Right lobe of liver (tissue), 6 donors: ENCODE measurements at regions not wholly inside any gene's neighbourhood (a gene's known extent, or its start where the extent isn't known, plus 50 kb on each side); places are given as distances from the start of the nearest gene placed in this dataset.

Experiments
- ATAC-seq, 4 donors: fragments of 200-7000 bp; cut with Tn5 transposase; one replicate each; pipeline ENCODE4 v1.9.1; 2020; ENCODE audit warnings: mild to moderate bottlenecking in 4 of 4, moderate library complexity in 4 of 4
- DNase-seq, 3 donors: peaks; one replicate each; pipeline ENCODE4 v3.0.0-alpha.2; 2020
- H3K27ac ChIP-seq, 3 donors: fragments of 200-600 bp; one replicate each; pipeline ENCODE4 v1.8.0; 2022
- H3K27me3 ChIP-seq, 2 donors: fragments of 200-600 bp; one replicate each; pipeline ENCODE4 v1.8.0; 2022
- H3K36me3 ChIP-seq, 4 donors: fragments of 200-600 bp; sonication (generic) in 1 of 4; one replicate each; pipeline versions ENCODE4 v1.5.1 to v1.8.0; 2017 to 2022; ENCODE audit warnings: control low read depth in 1 of 4
- H3K4me1 ChIP-seq, 4 donors: fragments of 200-600 bp; sonication (generic) in 1 of 4; one replicate each; pipeline versions ENCODE4 v1.5.1 to v1.8.0; 2017 to 2022; ENCODE audit warnings: control low read depth in 1 of 4
- H3K4me3 ChIP-seq, 3 donors: fragments of 200-600 bp; one replicate each; pipeline ENCODE4 v1.8.0; 2022
- H3K9me3 ChIP-seq, 4 donors: fragments of 200-600 bp; sonication (generic) in 1 of 4; one replicate each; pipeline versions ENCODE4 v1.5.1 to v1.8.0; 2017 to 2022; ENCODE audit warnings: control low read depth in 1 of 4
- CTCF ChIP-seq, 4 donors: fragments of 200-600 bp in 3 of 4; fragments of 450-650 bp in 1 of 4; IDR thresholded peaks; one replicate each; pipeline versions ENCODE4 v1.5.1 to v1.8.0; 2016 to 2022; ENCODE audit warnings: antibody characterized with exemption in 4 of 4, mild to moderate bottlenecking in 2 of 4
- POLR2A ChIP-seq: fragments of 450-650 bp; IDR thresholded peaks from one replicate; pipeline ENCODE4 v1.6.1; 2017; ENCODE audit warnings: antibody characterized with exemption, mild to moderate bottlenecking
- WGBS: methylation state at CpG from one replicate; pipeline ENCODE4 v1.1.6; 2018; ENCODE audit warnings: low coverage, low lambda C conversion rate; ENCODE audit not compliant: insufficient coverage; ENCODE audit errors: missing lambda C conversion rate; 5-methylcytosine and 5-hydroxymethylcytosine counted together
- intact Hi-C, 2 donors: fragments of 100-400 bp; cut with DNase I; formaldehyde crosslinking; loops; one replicate each; pipeline versions ENCODE4 v1.11.2 to v1.14.1; 2022
- donor health status: DM: no; HTN: yes; CAD: no.
- donor health status: DM: no; HTN: no; CAD: no.
- donor health status: DM: no; HTN: no; CAD: no.
- donor health status: DM: no; HTN: yes; CAD: no.
- donor health status: DM: no; HTN: yes; CAD: no.

GRCh38 chr9:89953824-89954615 lies 349.2 kb downstream of the GADD45G start:
- Histone ChIP-seq H3K4me1 (no peaks in the 10 kb centered on the region), H3K4me3 (no peak overlapping the region), H3K9me3 (no peaks in the 10 kb centered on the region), H3K36me3 (no peaks in the 10 kb centered on the region), H3K27me3 (no peaks in the 10 kb centered on the region), H3K27ac (no peak overlapping the region)
- intact Hi-C loops = no loop called here
- peak in 1 of 4 donors; percentile 39 for ATAC-seq
- TF ChIP-seq CTCF (IDR thresholded peaks at IDR 0.05) (no peak), POLR2A (no peak)
- 51% methylated on average over 9 of the region's 16 CpGs for WGBS
- no peak for DNase-seq

GRCh38 chr9:89955144-89955543 lies 350.3 kb downstream of the GADD45G start:
- no peaks in the 10 kb centered on the region for H3K36me3 ChIP-seq
- H3K27me3 ChIP-seq = no peaks in the 10 kb centered on the region
- ATAC-seq = no peak
- H3K4me1 ChIP-seq = no peaks in the 10 kb centered on the region
- WGBS = 60% methylated on average over 1 of the region's 2 CpGs
- TF ChIP-seq POLR2A (no peak), CTCF (IDR thresholded peaks at IDR 0.05) (no peak)
- intact Hi-C loops = no loop called here
- DNase-seq = no peak
- H3K4me3 ChIP-seq = no peak overlapping the region
- no peaks in the 10 kb centered on the region for H3K9me3 ChIP-seq
- H3K27ac ChIP-seq = no peak overlapping the region

GRCh38 chr9:89955626-89956025 lies 350.8 kb downstream of the GADD45G start:
- 88% methylated on average over 1 of the region's 1 CpG for WGBS
- Histone ChIP-seq H3K36me3 (no peaks in the 10 kb centered on the region), H3K27me3 (no peaks in the 10 kb centered on the region), H3K4me3 (no peak overlapping the region), H3K27ac (no peak overlapping the region), H3K4me1 (no peaks in the 10 kb centered on the region), H3K9me3 (no peaks in the 10 kb centered on the region)
- DNase-seq (no peak), ATAC-seq (no peak)
- no peak for TF ChIP-seq CTCF (IDR thresholded peaks at IDR 0.05)
- intact Hi-C loops = no loop called here

- H3K36me3 ChIP-seq = no peaks in the 10 kb centered on the region
- H3K4me3 ChIP-seq = no peak overlapping the region
- intact Hi-C loops = no loop called here
- DNase-seq (no peak), ATAC-seq (no peak)
- H3K4me1 ChIP-seq = peaks cover 0 to under 1% (median 0%) of the 10 kb centered on the region in 4 donors
- 71% methylated on average over 5 of the region's 5 CpGs for WGBS
- no peak overlapping the region for H3K27ac ChIP-seq
- H3K27me3 ChIP-seq = no peaks in the 10 kb centered on the region
- no peak for TF ChIP-seq CTCF (IDR thresholded peaks at IDR 0.05)
- no peak for TF ChIP-seq POLR2A
- no peaks in the 10 kb centered on the region for H3K9me3 ChIP-seq
Observed at GRCh38 chr9:89956331-89956730, 351.5 kb downstream of the GADD45G start.
